Testis (tissue), 2 donors: ENCODE measurements at regions not wholly inside any gene's neighbourhood (a gene's known extent, or its start where the extent isn't known, plus 50 kb on each side); places are given as distances from the start of the nearest gene placed in this dataset.

Source experiments
- DNase-seq: peaks from one replicate; pipeline ENCODE4 v3.0.0-alpha.2; 2019
- H3K27ac ChIP-seq, 2 donors: fragments of 200-600 bp; sonication (generic); one replicate each; pipeline ENCODE4 v1.5.1; 2019
- H3K27me3 ChIP-seq: fragments of 200-600 bp; sonication (generic); one replicate; pipeline ENCODE4 v1.5.1; 2019
- H3K36me3 ChIP-seq: fragments of 200-600 bp; sonication (generic); one replicate; pipeline ENCODE4 v1.5.1; 2017; ENCODE audit warnings: low read depth; ENCODE audit errors: missing control alignments
- H3K4me1 ChIP-seq: fragments of 200-600 bp; sonication (generic); one replicate; pipeline ENCODE4 v1.5.1; 2019
- H3K4me3 ChIP-seq, 2 donors: fragments of 200-600 bp; sonication (generic); one replicate each; pipeline ENCODE4 v1.5.1; 2017 to 2019
- H3K9me3 ChIP-seq: fragments of 200-600 bp; sonication (generic); one replicate; pipeline ENCODE4 v1.5.1; 2017
- POLR2A ChIP-seq: fragments of 450-650 bp; IDR thresholded peaks from one replicate; pipeline ENCODE4 v1.6.1; 2017; ENCODE audit warnings: antibody characterized with exemption, mild to moderate bottlenecking, moderate library complexity
- WGBS, 2 donors: methylation state at CpG; one replicate each; pipeline ENCODE4 v1.1.5; 2018; 5-methylcytosine and 5-hydroxymethylcytosine counted together
- intact Hi-C: fragments of 100-400 bp; cut with DNase I; formaldehyde crosslinking; loops from one replicate; pipeline ENCODE4 v1.15.1; 2023; ENCODE audit warnings: low total_unique reads
- TF ChIP-seq, protein P1 (sequence below), 3 experiments: fragments of 450-650 bp in 2 of 3; fragments of 200-600 bp in 1 of 3; sonication (generic) in 1 of 3; IDR thresholded peaks; one replicate each; pipeline ENCODE4 v1.5.1; 2016 to 2019; ENCODE audit warnings: antibody characterized with exemption in 3 of 3, mild to moderate bottlenecking in 2 of 3, moderate library complexity in 1 of 3

DNA sequence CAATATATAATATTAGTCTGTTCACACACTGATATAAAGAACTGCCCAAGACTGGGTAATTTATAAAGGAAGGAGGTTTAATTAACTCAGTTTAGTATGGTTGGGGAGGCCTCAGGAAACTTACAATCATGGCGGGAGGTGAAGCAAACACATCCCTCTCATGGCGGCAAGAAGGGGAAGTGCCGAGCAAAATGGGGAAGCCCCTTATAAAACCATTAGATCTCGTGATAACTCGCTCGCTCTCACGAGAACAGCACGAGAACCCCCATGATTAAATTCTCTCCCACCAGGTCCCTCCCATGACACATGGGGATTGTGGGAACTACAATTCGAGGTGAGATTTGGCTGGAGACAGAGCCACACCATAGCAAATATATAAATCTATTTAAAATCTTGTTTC is 269.8 kb downstream of the ATP23 start:
- Histone ChIP-seq H3K27me3 (no peaks in the 10 kb centered on the region), H3K4me3 (no peak overlapping the region), H3K9me3 (no peaks in the 10 kb centered on the region), H3K27ac (no peak overlapping the region), H3K36me3 (no peaks in the 10 kb centered on the region), H3K4me1 (no peaks in the 10 kb centered on the region)
- intact Hi-C loops: no loop called here
- WGBS, 2 donors: 74 to 79% methylated on average over 9 of the region's 9 CpGs
- peak; percentile 23 for DNase-seq
- TF ChIP-seq, protein P1, sequence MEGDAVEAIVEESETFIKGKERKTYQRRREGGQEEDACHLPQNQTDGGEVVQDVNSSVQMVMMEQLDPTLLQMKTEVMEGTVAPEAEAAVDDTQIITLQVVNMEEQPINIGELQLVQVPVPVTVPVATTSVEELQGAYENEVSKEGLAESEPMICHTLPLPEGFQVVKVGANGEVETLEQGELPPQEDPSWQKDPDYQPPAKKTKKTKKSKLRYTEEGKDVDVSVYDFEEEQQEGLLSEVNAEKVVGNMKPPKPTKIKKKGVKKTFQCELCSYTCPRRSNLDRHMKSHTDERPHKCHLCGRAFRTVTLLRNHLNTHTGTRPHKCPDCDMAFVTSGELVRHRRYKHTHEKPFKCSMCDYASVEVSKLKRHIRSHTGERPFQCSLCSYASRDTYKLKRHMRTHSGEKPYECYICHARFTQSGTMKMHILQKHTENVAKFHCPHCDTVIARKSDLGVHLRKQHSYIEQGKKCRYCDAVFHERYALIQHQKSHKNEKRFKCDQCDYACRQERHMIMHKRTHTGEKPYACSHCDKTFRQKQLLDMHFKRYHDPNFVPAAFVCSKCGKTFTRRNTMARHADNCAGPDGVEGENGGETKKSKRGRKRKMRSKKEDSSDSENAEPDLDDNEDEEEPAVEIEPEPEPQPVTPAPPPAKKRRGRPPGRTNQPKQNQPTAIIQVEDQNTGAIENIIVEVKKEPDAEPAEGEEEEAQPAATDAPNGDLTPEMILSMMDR (IDR thresholded peaks at IDR 0.05): no peak
- TF ChIP-seq POLR2A: no peak

DNA sequence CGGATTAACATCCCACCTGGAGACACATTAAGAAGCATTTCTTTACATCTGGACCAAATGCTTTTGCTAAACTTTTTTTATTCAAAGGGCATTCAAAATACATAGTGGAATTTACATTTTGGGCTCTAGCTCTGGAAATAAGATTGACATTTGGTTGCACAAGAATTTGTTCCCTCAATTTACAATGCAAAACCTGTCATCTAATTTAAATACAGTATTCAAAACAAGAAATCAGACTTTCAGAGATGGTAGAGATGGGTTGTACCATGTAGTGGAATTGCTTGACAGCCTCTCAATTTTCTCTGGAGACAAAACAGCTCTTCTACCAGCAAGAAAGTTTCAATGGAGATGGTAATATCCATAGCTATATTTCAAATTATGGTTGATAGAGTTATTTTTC is 275.8 kb downstream of the ATP23 start:
- intact Hi-C loops: no loop called here
- no peak for TF ChIP-seq POLR2A
- TF ChIP-seq, protein P1 (IDR thresholded peaks at IDR 0.05): no peak
- Histone ChIP-seq H3K9me3 (no peaks in the 10 kb centered on the region), H3K4me1 (no peaks in the 10 kb centered on the region), H3K36me3 (no peaks in the 10 kb centered on the region), H3K4me3 (no peak overlapping the region), H3K27me3 (no peaks in the 10 kb centered on the region), H3K27ac (no peak overlapping the region)
- no peak for DNase-seq
- WGBS, 2 donors: 92 to 96% methylated on average over 1 of the region's 1 CpG

DNA sequence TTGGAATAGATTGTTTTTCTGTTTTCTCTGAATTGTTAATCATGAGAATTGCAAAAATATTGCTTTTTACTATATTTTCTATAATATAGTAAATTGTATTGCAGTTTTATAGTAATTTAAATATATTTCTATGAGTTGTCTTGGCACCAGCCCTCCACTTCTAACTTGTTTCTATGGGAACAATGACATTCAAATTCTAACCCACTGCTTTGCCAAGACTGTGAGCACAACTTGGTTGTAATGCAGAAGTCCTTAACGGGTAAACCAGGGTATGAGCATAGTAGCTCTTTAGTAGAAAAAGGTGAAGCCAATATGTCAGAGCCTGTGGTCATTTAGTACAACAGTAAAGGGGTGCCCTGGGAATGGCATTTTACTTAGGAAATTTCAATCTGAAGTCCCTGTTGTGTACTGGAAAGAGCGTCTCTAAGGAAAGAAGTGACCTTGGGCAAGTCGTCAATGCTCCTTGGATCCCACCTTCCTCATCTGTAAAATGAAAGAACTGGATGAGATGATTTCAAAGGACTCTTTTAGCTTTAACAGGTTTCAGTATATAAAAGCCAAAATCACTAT is 283.3 kb downstream of the ATP23 start:
- no peak overlapping the region for H3K27ac ChIP-seq
- WGBS, 2 donors: 47 to 55% methylated on average over 3 of the region's 3 CpGs
- intact Hi-C loops: no loop called here
- no peaks in the 10 kb centered on the region for H3K27me3 ChIP-seq
- TF ChIP-seq POLR2A: no peak
- TF ChIP-seq, protein P1 (IDR thresholded peaks at IDR 0.05): no peak
- no peaks in the 10 kb centered on the region for H3K4me1 ChIP-seq
- H3K4me3 ChIP-seq: no peak overlapping the region
- DNase-seq: no peak
- no peaks in the 10 kb centered on the region for H3K36me3 ChIP-seq
- no peaks in the 10 kb centered on the region for H3K9me3 ChIP-seq

DNA sequence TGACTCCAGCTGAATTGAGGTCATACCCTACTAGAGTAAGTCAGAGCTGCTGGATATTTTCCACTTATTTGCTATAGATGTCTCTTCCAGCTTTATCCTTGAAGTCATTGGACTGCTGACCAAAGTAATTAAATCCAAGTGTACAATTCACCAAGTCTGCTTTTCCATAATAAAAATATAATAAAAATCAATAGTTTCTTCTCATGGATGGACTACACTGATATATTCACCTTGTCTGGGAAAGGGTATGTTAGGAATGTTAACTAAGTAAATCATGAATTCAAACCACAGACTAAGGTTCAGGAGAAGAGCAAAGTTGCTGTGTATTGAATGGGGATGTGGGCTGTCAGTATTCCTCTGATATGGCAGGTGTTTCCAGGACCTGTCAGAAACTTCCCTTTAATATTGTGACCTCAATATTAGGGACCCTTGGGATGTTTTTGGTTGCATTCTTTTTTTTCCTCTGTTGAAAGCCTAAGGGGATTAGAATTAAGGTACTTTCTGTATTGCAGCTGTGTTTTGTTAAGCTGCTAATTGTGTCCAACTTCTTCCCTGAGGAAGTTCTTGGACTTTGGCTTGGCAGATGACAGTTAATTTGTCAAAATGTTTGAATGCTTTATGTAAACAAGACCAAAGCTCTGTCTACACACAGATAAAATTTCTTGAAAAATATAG is 284.0 kb downstream of the ATP23 start:
- no peak overlapping the region for H3K27ac ChIP-seq
- no peaks in the 10 kb centered on the region for H3K27me3 ChIP-seq
- intact Hi-C loops: no loop called here
- H3K4me1 ChIP-seq: no peaks in the 10 kb centered on the region
- TF ChIP-seq, protein P1 (IDR thresholded peaks at IDR 0.05): no peak
- TF ChIP-seq POLR2A: no peak
- DNase-seq: no peak
- H3K4me3 ChIP-seq: no peak overlapping the region
- no peaks in the 10 kb centered on the region for H3K9me3 ChIP-seq
- H3K36me3 ChIP-seq: no peaks in the 10 kb centered on the region

DNA sequence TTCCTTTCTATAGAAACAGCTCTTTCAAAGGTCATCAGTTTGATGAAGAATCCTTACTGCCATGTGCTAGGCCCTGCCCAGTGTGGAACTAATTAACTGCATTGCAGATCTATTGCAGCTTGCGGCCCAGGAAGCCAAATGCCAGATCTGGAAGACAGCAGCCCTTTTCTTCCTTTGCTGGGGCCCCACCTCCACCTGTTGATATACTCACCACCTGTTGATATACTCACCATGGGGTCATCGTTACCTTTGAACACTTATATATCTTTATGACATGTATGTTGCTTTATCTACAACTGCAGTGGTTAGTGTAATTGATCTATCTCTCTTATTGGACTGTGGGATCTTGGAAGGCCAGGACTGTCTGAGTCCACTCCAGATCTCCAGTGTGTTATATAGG is 292.5 kb downstream of the ATP23 start:
- Histone ChIP-seq H3K9me3 (no peaks in the 10 kb centered on the region), H3K4me3 (no peak overlapping the region), H3K27ac (no peak overlapping the region), H3K4me1 (no peaks in the 10 kb centered on the region), H3K36me3 (no peaks in the 10 kb centered on the region), H3K27me3 (no peaks in the 10 kb centered on the region)
- no peak for DNase-seq
- 83 to 89% methylated on average over 2 of the region's 2 CpGs for WGBS, 2 donors
- TF ChIP-seq, protein P1 (IDR thresholded peaks at IDR 0.05): no peak
- no peak for TF ChIP-seq POLR2A
- intact Hi-C loops: no loop called here
